GM23338 (cell line): ENCODE measurements at regions not wholly inside any gene's neighbourhood (a gene's known extent, or its start where the extent isn't known, plus 50 kb on each side); places are given as distances from the start of the nearest gene placed in this dataset.
A peak's percentile ranks its signal among the peaks of the same experiment; 100 is the strongest.

ENCODE experiments used
- ATAC-seq: fragments of 200-7000 bp; cut with Tn5 transposase; 3 replicates; pipeline ENCODE4 v1.9.1; 2020
- DNase-seq: peaks from one replicate; pipeline ENCODE4 v3.0.0-alpha.2; 2015; ENCODE audit warnings: low spot score
- H2AFZ ChIP-seq: fragments of 200-600 bp; sonication (generic); 2 replicates; pipeline ENCODE4 v1.8.0; 2016; ENCODE audit warnings: antibody characterized with exemption, mild to moderate bottlenecking, moderate library complexity
- H3F3A ChIP-seq: fragments of 200-600 bp; sonication (generic); replicated peaks from 2 replicates; pipeline ENCODE4 v1.8.0; 2017; ENCODE audit warnings: antibody characterized with exemption, mixed run types, low read depth
- H3K27ac ChIP-seq: fragments of 200-600 bp; sonication (generic); 2 replicates; pipeline ENCODE4 v1.6.1; 2016; ENCODE audit warnings: low read depth
- H3K27me3 ChIP-seq: fragments of 200-600 bp; sonication (generic); 2 replicates; pipeline ENCODE4 v1.8.0; 2016; ENCODE audit warnings: mild to moderate bottlenecking, mixed run types, moderate library complexity; ENCODE audit not compliant: insufficient read depth
- H3K36me3 ChIP-seq: fragments of 200-600 bp; sonication (generic); 2 replicates; pipeline ENCODE4 v1.8.0; 2016; ENCODE audit warnings: mild to moderate bottlenecking; ENCODE audit not compliant: insufficient read depth
- H3K4me1 ChIP-seq: fragments of 200-600 bp; sonication (generic); 2 replicates; pipeline ENCODE4 v1.8.0; 2016; ENCODE audit warnings: mild to moderate bottlenecking, moderate library complexity; ENCODE audit not compliant: insufficient read depth
- H3K4me2 ChIP-seq: fragments of 200-600 bp; sonication (generic); 2 replicates; pipeline ENCODE4 v1.7.1; 2017; ENCODE audit warnings: mixed run types
- H3K4me3 ChIP-seq: fragments of 200-600 bp; sonication (generic); 2 replicates; pipeline ENCODE4 v1.6.1; 2016; ENCODE audit warnings: mixed run types
- H3K79me2 ChIP-seq: fragments of 200-600 bp; sonication (generic); replicated peaks from 2 replicates; pipeline ENCODE4 v1.8.0; 2017; ENCODE audit warnings: mild to moderate bottlenecking; ENCODE audit not compliant: insufficient read depth
- H3K9me2 ChIP-seq: fragments of 200-600 bp; sonication (generic); 2 replicates; pipeline ENCODE4 v1.8.0; 2017; ENCODE audit not compliant: insufficient read depth
- H4K20me1 ChIP-seq: fragments of 200-600 bp; sonication (generic); replicated peaks from 2 replicates; pipeline ENCODE4 v1.8.0; 2017; ENCODE audit warnings: mild to moderate bottlenecking; ENCODE audit not compliant: insufficient read depth
- H3K27ac Mint-ChIP-seq: 2 replicates; pipeline ENCODE4 v1.8.0; 2020; ENCODE audit warnings: inconsistent platforms, mild to moderate bottlenecking, moderate library complexity, mixed read lengths
- H3K27me3 Mint-ChIP-seq: 3 replicates; pipeline ENCODE4 v1.8.0; 2022; ENCODE audit warnings: low read depth, mild to moderate bottlenecking, moderate library complexity, mixed read lengths, inconsistent platforms; ENCODE audit not compliant: insufficient read depth, poor library complexity
- H3K36me3 Mint-ChIP-seq: 3 replicates; pipeline ENCODE4 v1.8.0; 2021; ENCODE audit warnings: low read depth, mild to moderate bottlenecking, inconsistent platforms, moderate library complexity, mixed read lengths
- H3K4me1 Mint-ChIP-seq: 3 replicates; pipeline ENCODE4 v1.8.0; 2020; ENCODE audit warnings: mild to moderate bottlenecking, inconsistent platforms, mixed read lengths
- H3K4me3 Mint-ChIP-seq: 3 replicates; pipeline ENCODE4 v1.8.0; 2021; ENCODE audit warnings: moderate library complexity, mild to moderate bottlenecking, inconsistent platforms, mixed read lengths
- H3K9me3 Mint-ChIP-seq: 3 replicates; pipeline ENCODE4 v1.8.0; 2020; ENCODE audit warnings: moderate library complexity, mild to moderate bottlenecking, inconsistent platforms, mixed read lengths
- CREB1 ChIP-seq: fragments of 250-450 bp; sonication (Bioruptor Pico); IDR thresholded peaks from 2 replicates; pipeline ENCODE4 v1.5.0; 2020; ENCODE audit warnings: low read depth, mild to moderate bottlenecking, moderate library complexity
- CTCF ChIP-seq, 2 experiments: fragments of 200-600 bp in 1 of 2; sonication (generic) in 1 of 2; conservative IDR thresholded peaks; 2 replicates each; pipeline versions ENCODE4 v1.5.1 to v1.6.1; 2016 to 2017; ENCODE audit warnings: antibody characterized with exemption in 2 of 2, low read depth in 2 of 2, mild to moderate bottlenecking in 2 of 2, moderate library complexity in 1 of 2
- ETS1 ChIP-seq: IDR thresholded peaks from 2 replicates; pipeline ENCODE4 v1.6.1; 2016; ENCODE audit warnings: antibody characterized with exemption
- EZH2phosphoT487 ChIP-seq: fragments of 200-600 bp; sonication (generic); IDR thresholded peaks from one replicate; pipeline ENCODE4 v1.8.1; 2018; ENCODE audit warnings: antibody characterized with exemption; ENCODE audit not compliant: unreplicated experiment
- JUNB ChIP-seq: IDR thresholded peaks from one replicate; pipeline ENCODE4 v1.6.1; 2016; ENCODE audit warnings: antibody characterized with exemption; ENCODE audit not compliant: unreplicated experiment
- NANOG ChIP-seq: IDR thresholded peaks from 2 replicates; pipeline ENCODE4 v1.6.1; 2016; ENCODE audit warnings: antibody characterized with exemption, borderline replicate concordance
- POLR2AphosphoS5 ChIP-seq: IDR thresholded peaks from 2 replicates; pipeline ENCODE4 v1.6.1; 2016; ENCODE audit warnings: antibody characterized with exemption, low read depth
- ZNF114 ChIP-seq: fragments of 250-450 bp; sonication (Bioruptor Pico); IDR thresholded peaks from 2 replicates; pipeline ENCODE4 v1.5.0; 2020; ENCODE audit warnings: mild to moderate bottlenecking, moderate library complexity
- TF ChIP-seq, protein P1 (sequence below): fragments of 250-450 bp; sonication (Bioruptor Pico); IDR thresholded peaks from 2 replicates; pipeline ENCODE4 v1.5.0; 2020; ENCODE audit warnings: mild to moderate bottlenecking, moderate library complexity
- TF ChIP-seq, protein P2 (sequence below): IDR thresholded peaks from one replicate; pipeline ENCODE4 v1.6.1; 2018; ENCODE audit warnings: antibody characterized with exemption; ENCODE audit not compliant: unreplicated experiment

DNA sequence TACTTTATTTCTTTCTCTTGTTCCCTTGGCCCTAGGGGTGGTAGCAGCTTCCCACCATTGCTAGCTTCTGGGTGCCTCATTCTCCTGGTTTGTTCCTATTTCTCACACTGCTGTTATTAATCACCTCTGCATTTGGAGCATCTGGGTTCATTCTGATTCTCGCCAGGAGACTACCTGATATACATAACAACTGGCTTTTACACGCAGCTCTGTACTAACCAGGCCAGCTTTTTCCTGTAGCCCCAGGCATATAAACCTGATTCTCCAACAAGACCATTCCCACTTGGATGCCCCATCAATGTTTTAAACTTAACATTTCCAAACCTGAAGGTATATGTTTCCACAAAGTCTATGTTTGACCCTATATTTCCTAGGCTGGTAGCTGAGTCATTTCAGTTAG, 403.9 kb upstream of the DCC start:
- H3K36me3 Mint-ChIP-seq: no peaks in the 10 kb centered on the region
- no peaks in the 10 kb centered on the region for H3K27me3 Mint-ChIP-seq

More for the DNA sequence above, 403.9 kb upstream of the DCC start:
- Mint-ChIP-seq H3K27ac (no peak overlapping the region), H3K9me3 (peaks cover 5% of the 10 kb centered on the region; the same call in 2 of the 3 replicates), H3K4me1 (peaks cover 7% of the 10 kb centered on the region), H3K4me3 (no peak overlapping the region)
- 0 out of 2 replicates have a peak, but pooled peaks cover 7% of the 10 kb centered on the region for H3K4me1 ChIP-seq
- H3K79me2 ChIP-seq: no peaks in the 10 kb centered on the region
- ATAC-seq (peak; percentile 51; the same call in 2 of the 3 replicates), DNase-seq (peak; percentile 4)
- H3K4me2 ChIP-seq: no peak overlapping the region
- peaks cover 17% of the 10 kb centered on the region; the same call in 1 of the 2 replicates for H3K9me2 ChIP-seq
- peak overlapping the region; percentile 38; the same call in 1 of the 2 replicates for H2AFZ ChIP-seq
- H3K4me3 ChIP-seq: no peak overlapping the region
- H3K36me3 ChIP-seq: peaks cover under 1% of the 10 kb centered on the region; the same call in 1 of the 2 replicates
- H3K27me3 ChIP-seq: no peaks in the 10 kb centered on the region
- H4K20me1 ChIP-seq: no peaks in the 10 kb centered on the region
- no peak for TF ChIP-seq CREB1
- TF ChIP-seq ETS1: no peak
- TF ChIP-seq CTCF (conservative IDR thresholded peaks at IDR 0.05; ENCODE audit: low read depth in 2 of 2): no peak
- TF ChIP-seq, protein P1, sequence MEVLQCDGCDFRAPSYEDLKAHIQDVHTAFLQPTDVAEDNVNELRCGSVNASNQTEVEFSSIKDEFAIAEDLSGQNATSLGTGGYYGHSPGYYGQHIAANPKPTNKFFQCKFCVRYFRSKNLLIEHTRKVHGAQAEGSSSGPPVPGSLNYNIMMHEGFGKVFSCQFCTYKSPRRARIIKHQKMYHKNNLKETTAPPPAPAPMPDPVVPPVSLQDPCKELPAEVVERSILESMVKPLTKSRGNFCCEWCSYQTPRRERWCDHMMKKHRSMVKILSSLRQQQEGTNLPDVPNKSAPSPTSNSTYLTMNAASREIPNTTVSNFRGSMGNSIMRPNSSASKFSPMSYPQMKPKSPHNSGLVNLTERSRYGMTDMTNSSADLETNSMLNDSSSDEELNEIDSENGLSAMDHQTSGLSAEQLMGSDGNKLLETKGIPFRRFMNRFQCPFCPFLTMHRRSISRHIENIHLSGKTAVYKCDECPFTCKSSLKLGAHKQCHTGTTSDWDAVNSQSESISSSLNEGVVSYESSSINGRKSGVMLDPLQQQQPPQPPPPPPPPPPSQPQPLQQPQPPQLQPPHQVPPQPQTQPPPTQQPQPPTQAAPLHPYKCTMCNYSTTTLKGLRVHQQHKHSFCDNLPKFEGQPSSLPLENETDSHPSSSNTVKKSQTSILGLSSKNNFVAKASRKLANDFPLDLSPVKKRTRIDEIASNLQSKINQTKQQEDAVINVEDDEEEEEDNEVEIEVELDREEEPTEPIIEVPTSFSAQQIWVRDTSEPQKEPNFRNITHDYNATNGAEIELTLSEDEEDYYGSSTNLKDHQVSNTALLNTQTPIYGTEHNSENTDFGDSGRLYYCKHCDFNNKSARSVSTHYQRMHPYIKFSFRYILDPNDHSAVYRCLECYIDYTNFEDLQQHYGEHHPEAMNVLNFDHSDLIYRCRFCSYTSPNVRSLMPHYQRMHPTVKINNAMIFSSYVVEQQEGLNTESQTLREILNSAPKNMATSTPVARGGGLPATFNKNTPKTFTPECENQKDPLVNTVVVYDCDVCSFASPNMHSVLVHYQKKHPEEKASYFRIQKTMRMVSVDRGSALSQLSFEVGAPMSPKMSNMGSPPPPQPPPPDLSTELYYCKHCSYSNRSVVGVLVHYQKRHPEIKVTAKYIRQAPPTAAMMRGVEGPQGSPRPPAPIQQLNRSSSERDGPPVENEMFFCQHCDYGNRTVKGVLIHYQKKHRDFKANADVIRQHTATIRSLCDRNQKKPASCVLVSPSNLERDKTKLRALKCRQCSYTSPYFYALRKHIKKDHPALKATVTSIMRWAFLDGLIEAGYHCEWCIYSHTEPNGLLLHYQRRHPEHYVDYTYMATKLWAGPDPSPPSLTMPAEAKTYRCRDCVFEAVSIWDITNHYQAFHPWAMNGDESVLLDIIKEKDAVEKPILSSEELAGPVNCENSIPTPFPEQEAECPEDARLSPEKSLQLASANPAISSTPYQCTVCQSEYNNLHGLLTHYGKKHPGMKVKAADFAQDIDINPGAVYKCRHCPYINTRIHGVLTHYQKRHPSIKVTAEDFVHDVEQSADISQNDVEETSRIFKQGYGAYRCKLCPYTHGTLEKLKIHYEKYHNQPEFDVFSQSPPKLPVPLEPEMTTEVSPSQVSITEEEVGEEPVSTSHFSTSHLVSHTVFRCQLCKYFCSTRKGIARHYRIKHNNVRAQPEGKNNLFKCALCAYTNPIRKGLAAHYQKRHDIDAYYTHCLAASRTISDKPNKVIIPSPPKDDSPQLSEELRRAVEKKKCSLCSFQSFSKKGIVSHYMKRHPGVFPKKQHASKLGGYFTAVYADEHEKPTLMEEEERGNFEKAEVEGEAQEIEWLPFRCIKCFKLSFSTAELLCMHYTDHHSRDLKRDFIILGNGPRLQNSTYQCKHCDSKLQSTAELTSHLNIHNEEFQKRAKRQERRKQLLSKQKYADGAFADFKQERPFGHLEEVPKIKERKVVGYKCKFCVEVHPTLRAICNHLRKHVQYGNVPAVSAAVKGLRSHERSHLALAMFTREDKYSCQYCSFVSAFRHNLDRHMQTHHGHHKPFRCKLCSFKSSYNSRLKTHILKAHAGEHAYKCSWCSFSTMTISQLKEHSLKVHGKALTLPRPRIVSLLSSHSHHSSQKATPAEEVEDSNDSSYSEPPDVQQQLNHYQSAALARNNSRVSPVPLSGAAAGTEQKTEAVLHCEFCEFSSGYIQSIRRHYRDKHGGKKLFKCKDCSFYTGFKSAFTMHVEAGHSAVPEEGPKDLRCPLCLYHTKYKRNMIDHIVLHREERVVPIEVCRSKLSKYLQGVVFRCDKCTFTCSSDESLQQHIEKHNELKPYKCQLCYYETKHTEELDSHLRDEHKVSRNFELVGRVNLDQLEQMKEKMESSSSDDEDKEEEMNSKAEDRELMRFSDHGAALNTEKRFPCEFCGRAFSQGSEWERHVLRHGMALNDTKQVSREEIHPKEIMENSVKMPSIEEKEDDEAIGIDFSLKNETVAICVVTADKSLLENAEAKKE (CRISPR knock-in tag): no peak
- TF ChIP-seq EZH2phosphoT487: no peak
- TF ChIP-seq NANOG: no peak
- TF ChIP-seq POLR2AphosphoS5: no peak
- TF ChIP-seq JUNB: no peak
- TF ChIP-seq, protein P2, sequence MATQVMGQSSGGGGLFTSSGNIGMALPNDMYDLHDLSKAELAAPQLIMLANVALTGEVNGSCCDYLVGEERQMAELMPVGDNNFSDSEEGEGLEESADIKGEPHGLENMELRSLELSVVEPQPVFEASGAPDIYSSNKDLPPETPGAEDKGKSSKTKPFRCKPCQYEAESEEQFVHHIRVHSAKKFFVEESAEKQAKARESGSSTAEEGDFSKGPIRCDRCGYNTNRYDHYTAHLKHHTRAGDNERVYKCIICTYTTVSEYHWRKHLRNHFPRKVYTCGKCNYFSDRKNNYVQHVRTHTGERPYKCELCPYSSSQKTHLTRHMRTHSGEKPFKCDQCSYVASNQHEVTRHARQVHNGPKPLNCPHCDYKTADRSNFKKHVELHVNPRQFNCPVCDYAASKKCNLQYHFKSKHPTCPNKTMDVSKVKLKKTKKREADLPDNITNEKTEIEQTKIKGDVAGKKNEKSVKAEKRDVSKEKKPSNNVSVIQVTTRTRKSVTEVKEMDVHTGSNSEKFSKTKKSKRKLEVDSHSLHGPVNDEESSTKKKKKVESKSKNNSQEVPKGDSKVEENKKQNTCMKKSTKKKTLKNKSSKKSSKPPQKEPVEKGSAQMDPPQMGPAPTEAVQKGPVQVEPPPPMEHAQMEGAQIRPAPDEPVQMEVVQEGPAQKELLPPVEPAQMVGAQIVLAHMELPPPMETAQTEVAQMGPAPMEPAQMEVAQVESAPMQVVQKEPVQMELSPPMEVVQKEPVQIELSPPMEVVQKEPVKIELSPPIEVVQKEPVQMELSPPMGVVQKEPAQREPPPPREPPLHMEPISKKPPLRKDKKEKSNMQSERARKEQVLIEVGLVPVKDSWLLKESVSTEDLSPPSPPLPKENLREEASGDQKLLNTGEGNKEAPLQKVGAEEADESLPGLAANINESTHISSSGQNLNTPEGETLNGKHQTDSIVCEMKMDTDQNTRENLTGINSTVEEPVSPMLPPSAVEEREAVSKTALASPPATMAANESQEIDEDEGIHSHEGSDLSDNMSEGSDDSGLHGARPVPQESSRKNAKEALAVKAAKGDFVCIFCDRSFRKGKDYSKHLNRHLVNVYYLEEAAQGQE: no peak
- TF ChIP-seq ZNF114 (CRISPR knock-in tag): no peak
- H3K27ac ChIP-seq: no peak overlapping the region
- no peaks in the 10 kb centered on the region for H3F3A ChIP-seq
